ENCODE measurements at regions not wholly inside any gene's neighbourhood (a gene's known extent, or its start where the extent isn't known, plus 50 kb on each side); places are given as distances from the start of the nearest gene placed in this dataset.

DNA sequence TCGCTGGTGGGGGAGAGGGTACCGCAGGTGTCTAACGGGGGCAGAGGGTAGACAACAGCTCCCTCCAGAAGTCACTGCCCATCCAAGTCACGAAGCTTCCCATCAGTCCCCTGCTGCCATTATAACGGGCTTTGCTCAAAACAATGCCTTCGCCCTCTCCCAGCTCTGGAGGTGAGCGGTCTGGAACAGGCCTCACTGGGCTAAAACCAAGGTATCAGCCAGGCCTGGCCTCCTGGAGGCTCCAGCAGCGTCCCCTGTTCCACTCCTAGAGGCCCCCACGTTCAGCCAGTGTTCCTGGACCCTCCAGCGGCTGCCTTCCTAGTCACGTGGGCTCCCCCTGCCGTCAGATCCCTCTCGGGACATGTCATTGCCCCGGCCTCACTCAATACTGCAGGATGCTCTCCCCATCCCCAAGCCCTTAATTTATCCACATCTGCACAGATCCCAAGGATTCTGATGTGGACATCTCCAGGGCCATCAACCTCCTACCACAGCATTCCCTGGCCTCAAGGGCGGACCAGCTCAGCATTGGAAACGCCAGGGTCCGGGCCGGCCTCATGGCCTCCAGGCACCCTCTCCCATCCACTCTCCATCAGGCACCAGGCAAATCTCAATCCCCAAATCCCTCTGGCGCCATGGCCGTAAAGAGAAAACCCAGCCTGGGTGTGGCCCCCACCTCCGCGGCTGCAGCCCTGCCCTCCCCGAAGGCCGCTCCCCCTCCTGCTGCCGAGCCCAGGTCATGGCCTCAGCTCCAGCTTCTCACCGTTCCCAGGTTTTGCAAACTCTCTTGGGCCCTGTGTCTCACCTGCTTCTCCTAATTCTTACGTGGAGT is 104.1 kb upstream of the FAM20C start:
- Histone ChIP-seq H3K27me3 (replicated peaks) (no peaks in the 10 kb centered on the region), H3K27ac (peak overlapping the region; percentile 67), H3K36me3 (replicated peaks) (no peaks in the 10 kb centered on the region), H3K4me3 (ENCODE audit: low read depth, low read length) (no peak overlapping the region)
- DNase-seq, result no peak
- in situ Hi-C loops (cut with HindIII; ENCODE audit: low pct_ligation_motif_present, low sequenced_read_pairs), result no loop called here
- TF ChIP-seq, protein P1, sequence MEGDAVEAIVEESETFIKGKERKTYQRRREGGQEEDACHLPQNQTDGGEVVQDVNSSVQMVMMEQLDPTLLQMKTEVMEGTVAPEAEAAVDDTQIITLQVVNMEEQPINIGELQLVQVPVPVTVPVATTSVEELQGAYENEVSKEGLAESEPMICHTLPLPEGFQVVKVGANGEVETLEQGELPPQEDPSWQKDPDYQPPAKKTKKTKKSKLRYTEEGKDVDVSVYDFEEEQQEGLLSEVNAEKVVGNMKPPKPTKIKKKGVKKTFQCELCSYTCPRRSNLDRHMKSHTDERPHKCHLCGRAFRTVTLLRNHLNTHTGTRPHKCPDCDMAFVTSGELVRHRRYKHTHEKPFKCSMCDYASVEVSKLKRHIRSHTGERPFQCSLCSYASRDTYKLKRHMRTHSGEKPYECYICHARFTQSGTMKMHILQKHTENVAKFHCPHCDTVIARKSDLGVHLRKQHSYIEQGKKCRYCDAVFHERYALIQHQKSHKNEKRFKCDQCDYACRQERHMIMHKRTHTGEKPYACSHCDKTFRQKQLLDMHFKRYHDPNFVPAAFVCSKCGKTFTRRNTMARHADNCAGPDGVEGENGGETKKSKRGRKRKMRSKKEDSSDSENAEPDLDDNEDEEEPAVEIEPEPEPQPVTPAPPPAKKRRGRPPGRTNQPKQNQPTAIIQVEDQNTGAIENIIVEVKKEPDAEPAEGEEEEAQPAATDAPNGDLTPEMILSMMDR (IDR thresholded peaks at IDR 0.05; ENCODE audit: low read depth, low read length, missing control alignments), result peak; percentile 44

DNA sequence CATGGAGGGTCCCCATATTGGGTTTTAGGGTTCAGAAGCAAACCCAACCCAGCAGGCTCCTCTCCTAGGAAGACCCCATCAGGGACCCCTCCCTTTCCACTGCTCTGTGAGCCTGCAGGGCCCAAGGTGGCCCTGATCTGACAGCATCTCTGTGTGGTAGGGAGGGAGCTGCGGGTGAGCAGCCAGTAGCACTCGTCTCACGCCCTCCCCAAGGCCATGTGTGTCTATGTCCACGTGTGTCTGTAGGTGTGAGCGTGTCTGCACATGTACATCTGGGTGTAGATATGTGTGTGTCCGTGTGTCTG is 103.5 kb upstream of the FAM20C start:
- Histone ChIP-seq H3K27me3 (replicated peaks) (no peaks in the 10 kb centered on the region), H3K4me3 (ENCODE audit: low read depth, low read length) (no peak overlapping the region), H3K27ac (peak overlapping the region; percentile 67), H3K36me3 (replicated peaks) (no peaks in the 10 kb centered on the region)
- TF ChIP-seq, protein P1 (IDR thresholded peaks at IDR 0.05; ENCODE audit: low read depth, low read length, missing control alignments), result no peak
- in situ Hi-C loops (cut with HindIII; ENCODE audit: low pct_ligation_motif_present, low sequenced_read_pairs), result no loop called here
- DNase-seq, result no peak

DNA sequence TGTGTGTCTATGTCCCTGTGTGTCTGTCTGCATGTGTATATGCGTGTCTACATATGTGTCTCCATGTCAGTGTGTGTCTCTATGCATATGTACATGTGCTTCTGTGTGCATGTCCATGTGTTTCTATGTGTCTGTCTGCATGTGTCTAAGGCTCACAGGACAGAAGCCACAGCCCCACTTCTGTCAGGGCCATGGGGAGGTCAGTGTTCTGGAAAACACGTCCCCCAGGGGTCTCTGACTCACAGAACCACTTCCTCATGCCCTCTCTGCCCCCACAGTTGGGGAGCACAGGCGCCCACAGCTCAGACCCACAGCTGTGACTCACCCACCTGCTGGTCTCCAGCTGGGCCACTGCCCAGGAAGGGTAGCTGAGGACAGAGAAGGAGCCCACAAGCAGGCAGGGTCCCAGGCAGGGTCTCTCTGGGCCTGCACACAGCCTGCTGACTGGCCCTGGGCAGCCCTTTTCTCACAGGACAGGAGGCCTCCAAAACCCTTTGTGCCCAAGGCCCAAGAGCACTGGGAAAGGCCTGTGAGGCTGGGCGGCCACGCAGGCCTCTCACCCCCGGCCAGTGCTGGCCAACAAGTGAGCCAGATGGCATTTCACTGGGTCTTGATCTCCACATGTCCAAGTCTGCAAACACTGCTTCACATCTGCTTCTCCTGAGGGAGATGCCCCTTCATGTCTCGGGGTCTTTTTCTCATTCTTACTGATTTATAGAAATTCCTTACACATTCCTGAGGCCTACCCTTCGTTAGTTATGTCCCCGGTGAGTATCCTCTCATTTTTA is 102.9 kb upstream of the FAM20C start:
- Histone ChIP-seq H3K27ac (peak overlapping the region; percentile 67), H3K36me3 (replicated peaks) (no peaks in the 10 kb centered on the region), H3K27me3 (replicated peaks) (no peaks in the 10 kb centered on the region), H3K4me3 (ENCODE audit: low read depth, low read length) (no peak overlapping the region)
- in situ Hi-C loops (cut with HindIII; ENCODE audit: low pct_ligation_motif_present, low sequenced_read_pairs), result no loop called here
- TF ChIP-seq, protein P1 (IDR thresholded peaks at IDR 0.05; ENCODE audit: low read depth, low read length, missing control alignments), result no peak
- DNase-seq, result peak; percentile 86

- Histone ChIP-seq H3K4me3 (ENCODE audit: low read depth, low read length) (no peak overlapping the region), H3K36me3 (replicated peaks) (no peaks in the 10 kb centered on the region), H3K27me3 (replicated peaks) (no peaks in the 10 kb centered on the region), H3K27ac (peak overlapping the region; percentile 67)
- in situ Hi-C loops (cut with HindIII; ENCODE audit: low pct_ligation_motif_present, low sequenced_read_pairs), result no loop called here
- no peak for DNase-seq
- TF ChIP-seq, protein P1 (IDR thresholded peaks at IDR 0.05; ENCODE audit: low read depth, low read length, missing control alignments), result no peak
These were observed 102.0 kb upstream of the FAM20C start for GRCh38 chr7:90111-91063.

- no peak for DNase-seq
- TF ChIP-seq, protein P1 (IDR thresholded peaks at IDR 0.05; ENCODE audit: low read depth, low read length, missing control alignments), result no peak
- in situ Hi-C loops (cut with HindIII; ENCODE audit: low pct_ligation_motif_present, low sequenced_read_pairs), result no loop called here
- Histone ChIP-seq H3K27me3 (replicated peaks) (no peaks in the 10 kb centered on the region), H3K36me3 (replicated peaks) (no peaks in the 10 kb centered on the region), H3K4me3 (ENCODE audit: low read depth, low read length) (no peak overlapping the region), H3K27ac (no peak overlapping the region)
These were observed 100.8 kb upstream of the FAM20C start for GRCh38 chr7:91396-92175.
